Activated naive CD4-positive, alpha-beta T cell treated with anti-CD3 and anti-CD28 coated beads for 36 hours (primary cell): ENCODE measurements at regions not wholly inside any gene's neighbourhood (a gene's known extent, or its start where the extent isn't known, plus 50 kb on each side); places are given as distances from the start of the nearest gene placed in this dataset.

Experiments
- CTCF ChIA-PET: fragments of 350-600 bp; sonication (Branson Sonifier 250); formaldehyde crosslinking; loops from one replicate; lab custom pipeline; 2021; ENCODE audit warnings: antibody characterized with exemption; lab: Charles Lee
- DNase-seq: peaks from one replicate; pipeline ENCODE4 v3.0.0-alpha.2; 2020
- H3K27ac Mint-ChIP-seq: one replicate; pipeline ENCODE4 v1.8.0; 2021; ENCODE audit warnings: mild to moderate bottlenecking, mixed read lengths
- H3K27me3 Mint-ChIP-seq: one replicate; pipeline ENCODE4 v1.8.0; 2021; ENCODE audit warnings: low read depth, mixed read lengths
- H3K36me3 Mint-ChIP-seq: one replicate; pipeline ENCODE4 v1.8.0; 2021; ENCODE audit warnings: low read depth, mixed read lengths
- H3K4me1 Mint-ChIP-seq: one replicate; pipeline ENCODE4 v1.8.0; 2021; ENCODE audit warnings: low read depth, mixed read lengths
- H3K4me3 Mint-ChIP-seq: one replicate; pipeline ENCODE4 v1.8.0; 2021; ENCODE audit warnings: mild to moderate bottlenecking, moderate library complexity, mixed read lengths
- H3K9me3 Mint-ChIP-seq: one replicate; pipeline ENCODE4 v1.8.0; 2021; ENCODE audit warnings: mixed read lengths
- intact Hi-C: fragments of 100-400 bp; cut with micrococcal nuclease; formaldehyde crosslinking; loops from one replicate; pipeline ENCODE4 v1.15.1; 2023

DNA sequence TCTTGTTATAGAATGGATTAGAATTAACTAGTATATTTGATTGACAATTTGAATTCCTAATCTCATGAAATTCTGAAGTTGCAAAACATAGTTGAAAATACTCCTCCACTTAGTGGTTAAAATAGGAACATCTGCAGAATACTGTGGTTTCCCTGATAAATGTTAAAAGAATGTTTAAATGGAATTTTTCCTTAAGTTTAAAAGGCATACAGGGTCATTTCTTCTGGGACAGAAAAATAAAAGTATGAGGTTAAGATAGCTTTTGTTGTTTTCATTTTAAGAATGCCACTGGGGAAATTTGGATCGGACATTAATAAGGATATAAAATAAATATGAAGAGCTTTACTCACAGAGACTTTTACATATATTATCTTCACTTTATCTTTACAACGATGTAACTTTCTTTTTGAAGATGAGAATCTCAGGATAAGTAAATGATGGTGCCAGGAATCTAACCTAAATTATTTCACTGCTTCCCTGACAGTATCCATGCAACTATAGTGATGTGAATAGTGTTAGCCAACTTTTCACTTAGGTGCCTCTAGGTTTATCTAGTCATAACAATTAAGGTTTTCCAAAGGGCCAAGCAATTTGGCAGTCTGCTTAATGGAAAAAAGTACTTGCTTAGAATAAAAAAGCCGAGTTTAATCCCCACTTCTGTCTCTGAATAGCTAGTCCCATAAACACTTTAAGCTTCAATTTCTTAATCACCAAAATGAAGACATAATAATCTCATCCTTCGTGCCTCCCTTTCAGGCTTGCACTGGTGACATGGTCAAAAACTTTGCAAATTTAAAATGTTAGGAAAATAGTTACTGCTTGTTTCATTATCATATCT is 151.8 kb upstream of the STK17B start:
- DNase-seq: no peak
- Mint-ChIP-seq H3K27ac (no peak overlapping the region), H3K36me3 (no peaks in the 10 kb centered on the region), H3K9me3 (no peaks in the 10 kb centered on the region), H3K4me1 (no peaks in the 10 kb centered on the region), H3K4me3 (no peak overlapping the region), H3K27me3 (no peaks in the 10 kb centered on the region)
- CTCF ChIA-PET: interaction anchor here (1.1 to 4.1 kb wide), 2 partner anchors 13 to 244 kb away, joined by 3 to 17 read pairs; no protein-coding TSS in a partner anchor
- intact Hi-C loops: no loop called here

DNA sequence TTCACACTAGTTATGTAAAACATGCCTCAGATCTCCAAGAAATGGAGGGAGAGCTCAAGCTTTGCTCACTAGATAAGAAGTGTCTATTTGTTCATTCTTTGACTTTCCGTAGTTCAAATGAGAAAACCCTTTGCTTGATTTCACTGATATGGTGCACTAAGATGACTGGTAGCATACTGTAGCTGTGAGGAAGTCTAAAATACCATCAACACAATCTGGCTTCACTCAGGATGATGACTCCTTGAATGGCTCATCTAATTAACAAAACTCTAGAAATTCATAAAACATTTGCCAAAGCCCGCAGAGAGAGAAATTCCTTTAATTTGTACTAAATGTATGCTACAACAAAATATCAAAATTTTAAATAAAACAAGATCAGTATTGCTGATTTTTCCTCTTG is 152.8 kb upstream of the STK17B start:
- no peaks in the 10 kb centered on the region for H3K9me3 Mint-ChIP-seq
- no peaks in the 10 kb centered on the region for H3K27me3 Mint-ChIP-seq
- H3K4me1 Mint-ChIP-seq: no peaks in the 10 kb centered on the region
- CTCF ChIA-PET: interaction anchor here (4.1 kb wide), 1 partner anchor 12 kb away, joined by 17 read pairs; no protein-coding TSS in a partner anchor
- H3K4me3 Mint-ChIP-seq: no peak overlapping the region
- no peak overlapping the region for H3K27ac Mint-ChIP-seq
- intact Hi-C loops: no loop called here
- no peak for DNase-seq
- no peaks in the 10 kb centered on the region for H3K36me3 Mint-ChIP-seq

DNA sequence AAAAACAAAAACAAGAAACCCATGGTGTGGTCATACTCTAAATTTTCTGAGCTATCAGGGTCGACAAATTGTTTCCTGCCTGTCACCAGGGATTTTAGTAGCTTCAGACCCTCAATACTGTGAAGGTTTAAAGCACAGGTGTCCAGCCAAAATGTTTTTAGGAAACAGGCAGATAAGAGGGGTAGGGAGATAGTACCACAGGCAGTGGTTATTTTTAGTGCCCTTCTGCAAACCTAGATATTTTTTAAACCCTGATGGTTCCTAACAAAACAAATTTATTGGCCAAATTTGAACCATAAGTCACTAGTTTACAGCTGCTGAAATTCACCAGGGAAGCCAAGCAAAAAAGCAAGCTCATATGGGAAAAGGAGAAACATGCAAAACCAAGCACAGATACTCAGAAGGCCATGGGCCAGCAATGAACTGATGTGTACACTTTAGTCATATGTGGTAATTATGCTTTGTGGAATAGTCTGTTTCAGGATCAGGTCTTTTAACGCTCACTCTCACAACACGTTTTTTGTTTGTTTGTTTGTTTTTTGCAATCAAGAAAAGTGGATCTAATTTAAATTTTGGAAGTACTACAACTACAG is 156.8 kb upstream of the STK17B start:
- H3K27me3 Mint-ChIP-seq: no peaks in the 10 kb centered on the region
- intact Hi-C loops: no loop called here
- H3K4me1 Mint-ChIP-seq: peaks cover 3% of the 10 kb centered on the region
- no peak overlapping the region for H3K4me3 Mint-ChIP-seq
- H3K9me3 Mint-ChIP-seq: no peaks in the 10 kb centered on the region
- CTCF ChIA-PET: interaction anchor here (1.6 to 1.7 kb wide), 3 partner anchors 9 to 250 kb away, joined by 4 to 11 read pairs (median 8); no protein-coding TSS in a partner anchor
- DNase-seq: no peak
- H3K27ac Mint-ChIP-seq: no peak overlapping the region
- H3K36me3 Mint-ChIP-seq: no peaks in the 10 kb centered on the region

GRCh38 chr2:196329959-196330358 is 158.6 kb upstream of the STK17B start:
- CTCF ChIA-PET: no interaction called here
- Mint-ChIP-seq H3K4me3 (no peak overlapping the region), H3K9me3 (no peaks in the 10 kb centered on the region), H3K27me3 (no peaks in the 10 kb centered on the region), H3K27ac (no peak overlapping the region), H3K36me3 (no peaks in the 10 kb centered on the region), H3K4me1 (peaks cover 5% of the 10 kb centered on the region)
- intact Hi-C loops: no loop called here
- no peak for DNase-seq

- no peak overlapping the region for H3K4me3 Mint-ChIP-seq
- DNase-seq: no peak
- no peaks in the 10 kb centered on the region for H3K27me3 Mint-ChIP-seq
- no peaks in the 10 kb centered on the region for H3K9me3 Mint-ChIP-seq
- H3K4me1 Mint-ChIP-seq: peaks cover 5% of the 10 kb centered on the region
- CTCF ChIA-PET: no interaction called here
- intact Hi-C loops: no loop called here
- no peaks in the 10 kb centered on the region for H3K36me3 Mint-ChIP-seq
- H3K27ac Mint-ChIP-seq: no peak overlapping the region
These were observed 159.3 kb upstream of the STK17B start for GRCh38 chr2:196330645-196331044.

GRCh38 chr2:196331143-196331542 is 159.8 kb upstream of the STK17B start:
- DNase-seq: no peak
- Mint-ChIP-seq H3K36me3 (no peaks in the 10 kb centered on the region), H3K27ac (no peak overlapping the region), H3K9me3 (no peaks in the 10 kb centered on the region), H3K4me3 (no peak overlapping the region), H3K27me3 (no peaks in the 10 kb centered on the region), H3K4me1 (peaks cover 5% of the 10 kb centered on the region)
- intact Hi-C loops: no loop called here
- CTCF ChIA-PET: interaction anchor here (1.1 to 1.8 kb wide), 3 partner anchors 9 to 253 kb away, joined by 4 to 5 read pairs (median 5); no protein-coding TSS in a partner anchor

- no peak overlapping the region for H3K27ac Mint-ChIP-seq
- H3K4me1 Mint-ChIP-seq: peaks cover 10% of the 10 kb centered on the region
- no peaks in the 10 kb centered on the region for H3K9me3 Mint-ChIP-seq
- CTCF ChIA-PET: interaction anchor here (1.1 to 1.8 kb wide), 3 partner anchors 10 to 253 kb away, joined by 4 to 5 read pairs (median 5); no protein-coding TSS in a partner anchor
- intact Hi-C loops: no loop called here
- no peak for DNase-seq
- H3K4me3 Mint-ChIP-seq: no peak overlapping the region
- H3K27me3 Mint-ChIP-seq: no peaks in the 10 kb centered on the region
- H3K36me3 Mint-ChIP-seq: no peaks in the 10 kb centered on the region
These were observed 160.5 kb upstream of the STK17B start for GRCh38 chr2:196331851-196332250.

DNA sequence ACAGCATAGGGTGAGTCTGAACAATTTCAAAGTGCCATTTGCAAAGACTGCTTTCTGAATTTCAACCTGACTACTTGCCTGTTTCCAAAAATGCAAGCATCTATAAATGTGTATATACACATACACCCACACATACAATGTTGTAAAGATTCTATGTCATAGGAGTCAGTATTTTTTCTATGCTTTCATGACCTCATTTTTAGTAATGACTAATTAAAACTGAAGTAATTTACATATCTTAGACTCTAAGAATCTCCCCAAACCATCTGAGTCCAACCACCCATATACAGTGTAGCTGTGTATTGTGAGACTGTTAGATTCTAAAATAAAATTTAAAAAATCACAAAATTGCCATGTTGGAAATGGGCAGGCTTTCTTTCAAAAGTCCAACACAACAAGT is 162.0 kb upstream of the STK17B start:
- DNase-seq: no peak
- Mint-ChIP-seq H3K4me3 (no peak overlapping the region), H3K4me1 (peaks cover 12% of the 10 kb centered on the region), H3K9me3 (no peaks in the 10 kb centered on the region), H3K36me3 (no peaks in the 10 kb centered on the region), H3K27ac (no peak overlapping the region), H3K27me3 (no peaks in the 10 kb centered on the region)
- intact Hi-C loops: loop anchor here (1.0 kb wide), 1 partner anchor 34 kb away; no protein-coding TSS in a partner anchor
- CTCF ChIA-PET: interaction anchor here (0.6 to 7.0 kb wide), 4 partner anchors 26 to 265 kb away, joined by 3 to 198 read pairs (median 3); partner anchors contain the start of gene DNAH7

DNA sequence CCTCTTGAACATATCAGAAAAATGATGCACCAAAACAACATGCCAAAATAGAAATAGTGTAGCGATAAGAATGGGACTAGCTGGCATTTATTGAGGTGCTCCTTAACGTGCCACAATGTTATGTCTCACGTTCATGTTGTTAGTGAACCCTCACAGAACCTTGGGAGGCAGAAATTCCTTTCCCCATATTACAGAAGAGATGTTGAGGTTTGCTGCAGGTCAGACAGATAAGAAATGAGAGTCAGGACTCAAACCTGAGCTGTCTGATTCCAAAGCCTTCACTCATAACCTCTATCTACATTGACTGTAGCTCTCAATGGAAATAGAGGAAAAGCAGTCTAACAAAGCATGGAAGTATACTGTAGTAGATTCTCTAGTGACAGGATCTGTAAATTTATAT is 163.3 kb upstream of the STK17B start:
- no peak for DNase-seq
- Mint-ChIP-seq H3K27me3 (no peaks in the 10 kb centered on the region), H3K4me1 (peaks cover 12% of the 10 kb centered on the region), H3K27ac (no peak overlapping the region), H3K9me3 (no peaks in the 10 kb centered on the region), H3K4me3 (no peak overlapping the region), H3K36me3 (no peaks in the 10 kb centered on the region)
- CTCF ChIA-PET: interaction anchor here (1.1 to 7.0 kb wide), 3 partner anchors 119 to 257 kb away, joined by 4 to 198 read pairs (median 5); no protein-coding TSS in a partner anchor
- intact Hi-C loops: loop anchor here (5.0 kb wide), 2 partner anchors 112 to 677 kb away; partner anchors contain the start of gene SLC39A10

GRCh38 chr2:196335221-196335634 is 163.8 kb upstream of the STK17B start:
- CTCF ChIA-PET: interaction anchor here (1.1 to 7.0 kb wide), 4 partner anchors 10 to 258 kb away, joined by 4 to 198 read pairs (median 11); no protein-coding TSS in a partner anchor
- Mint-ChIP-seq H3K27ac (no peak overlapping the region), H3K27me3 (no peaks in the 10 kb centered on the region), H3K4me3 (no peak overlapping the region), H3K9me3 (no peaks in the 10 kb centered on the region), H3K36me3 (no peaks in the 10 kb centered on the region), H3K4me1 (peaks cover 12% of the 10 kb centered on the region)
- no peak for DNase-seq
- intact Hi-C loops: loop anchor here (5.0 kb wide), 2 partner anchors 113 to 678 kb away; partner anchors contain the start of gene SLC39A10

DNA sequence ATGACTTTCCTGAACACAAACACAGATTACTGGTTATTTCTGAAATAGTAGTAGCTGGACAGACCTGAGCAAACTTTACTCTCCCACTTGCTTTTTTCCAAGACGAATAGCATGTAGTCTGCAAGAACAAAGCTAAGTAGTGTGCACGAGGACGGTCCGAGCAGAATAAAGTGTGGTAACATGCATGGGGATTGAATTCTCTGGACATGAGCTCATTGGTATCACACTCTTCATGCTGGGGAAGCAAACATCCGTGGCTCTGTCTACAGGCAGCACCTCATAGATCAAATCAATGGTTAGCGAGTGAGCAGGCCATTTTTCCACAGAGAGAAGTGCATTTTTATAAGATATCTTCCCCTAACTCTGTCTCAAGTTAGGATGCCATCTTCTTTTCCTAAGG is 164.8 kb upstream of the STK17B start:
- no peak for DNase-seq
- peaks cover 12% of the 10 kb centered on the region for H3K4me1 Mint-ChIP-seq
- no peak overlapping the region for H3K4me3 Mint-ChIP-seq
- CTCF ChIA-PET: interaction anchor here (0.6 to 7.0 kb wide), 25 partner anchors 8 to 814 kb away, joined by 3 to 198 read pairs (median 5); partner anchors contain the start of gene DNAH7
- intact Hi-C loops: loop anchor here (5.0 kb wide), 2 partner anchors 114 to 679 kb away; partner anchors contain the start of gene SLC39A10
- no peaks in the 10 kb centered on the region for H3K9me3 Mint-ChIP-seq
- H3K27ac Mint-ChIP-seq: no peak overlapping the region
- no peaks in the 10 kb centered on the region for H3K36me3 Mint-ChIP-seq
- H3K27me3 Mint-ChIP-seq: no peaks in the 10 kb centered on the region

DNA sequence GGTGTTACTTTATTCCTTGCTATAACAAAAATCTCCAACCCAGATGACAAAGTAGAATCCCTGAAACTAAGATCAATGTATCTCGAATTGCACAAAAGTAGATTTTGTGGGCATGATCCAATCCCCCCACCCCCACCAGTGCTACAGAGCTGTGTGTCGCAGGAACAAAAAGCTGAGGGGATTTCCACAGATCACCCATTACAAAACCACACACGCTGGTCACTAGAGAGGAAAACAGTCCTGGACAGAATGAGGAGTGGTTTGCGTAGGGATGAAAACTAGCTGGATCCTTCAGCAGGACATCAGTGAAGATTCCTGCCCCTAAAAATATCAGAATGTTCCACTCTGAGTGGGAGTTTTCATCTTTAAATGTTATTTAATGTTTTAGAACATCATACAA is 165.3 kb upstream of the STK17B start:
- DNase-seq: no peak

More for the DNA sequence above, 165.3 kb upstream of the STK17B start:
- Mint-ChIP-seq H3K9me3 (no peaks in the 10 kb centered on the region), H3K27ac (no peak overlapping the region), H3K36me3 (no peaks in the 10 kb centered on the region), H3K4me3 (no peak overlapping the region), H3K27me3 (no peaks in the 10 kb centered on the region), H3K4me1 (peaks cover 12% of the 10 kb centered on the region)
- intact Hi-C loops: loop anchor here (1.0 to 5.0 kb wide), 7 partner anchors 38 to 679 kb away; partner anchors contain the start of genes DNAH7 and SLC39A10
- CTCF ChIA-PET: interaction anchor here (0.6 to 7.0 kb wide), 44 partner anchors 8 to 1523 kb away, joined by 3 to 198 read pairs (median 4); partner anchors contain the start of gene DNAH7
